Astrocyte (in vitro differentiated cells and primary cell): ENCODE measurements at regions not wholly inside any gene's neighbourhood (a gene's known extent, or its start where the extent isn't known, plus 50 kb on each side); places are given as distances from the start of the nearest gene placed in this dataset.
A peak's percentile ranks its signal among the peaks of the same experiment; 100 is the strongest.

Source experiments
- DNase-seq: peaks from one replicate; pipeline ENCODE4 v3.0.0-alpha.2; 2010; ENCODE audit warnings: low read depth
- FAIRE-seq: peaks from 2 replicates; lab custom pipeline; 2011; peaks lifted over from hg19 to GRCh38; lab: Jason Lieb, UNC
- H2AFZ ChIP-seq: 2 replicates; pipeline ENCODE4 v1.6.0; 2012; ENCODE audit warnings: low read depth, low read length, inconsistent platforms
- H3K27ac ChIP-seq: 2 replicates; pipeline ENCODE4 v1.5.1; 2011; ENCODE audit warnings: low read depth, low read length, inconsistent platforms
- H3K27me3 ChIP-seq: 2 replicates; pipeline ENCODE4 v1.6.0; 2011; ENCODE audit warnings: low read length, inconsistent platforms; ENCODE audit not compliant: insufficient read depth
- H3K36me3 ChIP-seq: 2 replicates; pipeline ENCODE4 v1.5.1; 2011; ENCODE audit warnings: low read length, inconsistent platforms; ENCODE audit not compliant: insufficient read depth
- H3K4me1 ChIP-seq: 2 replicates; pipeline ENCODE4 v1.5.1; 2011; ENCODE audit warnings: low read length, inconsistent platforms; ENCODE audit not compliant: insufficient read depth
- H3K4me2 ChIP-seq: 2 replicates; pipeline ENCODE4 v1.6.0; 2012; ENCODE audit warnings: low read length, inconsistent platforms
- H3K4me3 ChIP-seq: 2 replicates; pipeline ENCODE4 v1.5.1; 2011; ENCODE audit warnings: low read depth, mild to moderate bottlenecking, low read length, inconsistent platforms; ENCODE audit not compliant: insufficient read depth
- H3K79me2 ChIP-seq: 2 replicates; pipeline ENCODE4 v1.6.0; 2012; ENCODE audit warnings: mild to moderate bottlenecking, low read length, inconsistent platforms; ENCODE audit not compliant: insufficient read depth
- H3K9ac ChIP-seq: 2 replicates; pipeline ENCODE4 v1.6.0; 2012; ENCODE audit warnings: mild to moderate bottlenecking, low read length, inconsistent platforms
- H3K9me3 ChIP-seq: 2 replicates; pipeline ENCODE4 v1.5.1; 2012; ENCODE audit warnings: low read depth, mild to moderate bottlenecking, low read length, inconsistent platforms; ENCODE audit not compliant: insufficient read depth
- H4K20me1 ChIP-seq: 2 replicates; pipeline ENCODE4 v1.6.0; 2012; ENCODE audit warnings: low read length, inconsistent platforms; ENCODE audit not compliant: insufficient read depth
- H3K27ac Mint-ChIP-seq: one replicate; pipeline ENCODE4 v1.8.0; 2021; ENCODE audit warnings: mild to moderate bottlenecking, mixed read lengths; ENCODE audit not compliant: unreplicated experiment
- H3K27me3 Mint-ChIP-seq: one replicate; pipeline ENCODE4 v1.8.0; 2021; ENCODE audit warnings: low read depth, mixed read lengths; ENCODE audit not compliant: unreplicated experiment
- H3K36me3 Mint-ChIP-seq: one replicate; pipeline ENCODE4 v1.8.0; 2021; ENCODE audit warnings: low read depth, mixed read lengths; ENCODE audit not compliant: unreplicated experiment
- H3K4me1 Mint-ChIP-seq: one replicate; pipeline ENCODE4 v1.8.0; 2021; ENCODE audit warnings: low read depth, mixed read lengths; ENCODE audit not compliant: unreplicated experiment
- H3K4me3 Mint-ChIP-seq: one replicate; pipeline ENCODE4 v1.8.0; 2021; ENCODE audit warnings: mild to moderate bottlenecking, moderate library complexity, mixed read lengths; ENCODE audit not compliant: unreplicated experiment
- H3K9me3 Mint-ChIP-seq: one replicate; pipeline ENCODE4 v1.8.0; 2021; ENCODE audit warnings: mild to moderate bottlenecking, mixed read lengths; ENCODE audit not compliant: unreplicated experiment
- CTCF ChIP-seq: IDR thresholded peaks from 2 replicates; pipeline ENCODE4 v1.5.1; 2011; ENCODE audit warnings: low read depth, mild to moderate bottlenecking, inconsistent platforms, low read length, moderate library complexity; ENCODE audit not compliant: insufficient read depth
- EZH2 ChIP-seq: IDR thresholded peaks from 2 replicates; pipeline ENCODE4 v1.6.1; 2012; ENCODE audit warnings: mild to moderate bottlenecking, low read length, inconsistent platforms; ENCODE audit not compliant: insufficient read depth

GRCh38 chr4:187135878-187136277 is 412.2 kb upstream of the FAT1 start:
- Mint-ChIP-seq H3K4me1 (peaks cover 5% of the 10 kb centered on the region), H3K27me3 (peaks cover 2% of the 10 kb centered on the region), H3K36me3 (no peaks in the 10 kb centered on the region), H3K27ac (no peak overlapping the region), H3K4me3 (no peak overlapping the region), H3K9me3 (peaks cover 2% of the 10 kb centered on the region)
- no peaks in the 10 kb centered on the region for H3K27me3 ChIP-seq
- FAIRE-seq: no peak
- no peak for TF ChIP-seq CTCF
- H3K79me2 ChIP-seq: no peaks in the 10 kb centered on the region
- H2AFZ ChIP-seq: no peak overlapping the region
- H3K9me3 ChIP-seq: no peaks in the 10 kb centered on the region
- DNase-seq: no peak
- no peak overlapping the region for H3K27ac ChIP-seq
- no peaks in the 10 kb centered on the region for H4K20me1 ChIP-seq
- no peaks in the 10 kb centered on the region for H3K36me3 ChIP-seq
- H3K9ac ChIP-seq: no peak overlapping the region
- H3K4me2 ChIP-seq: no peak overlapping the region
- no peak overlapping the region for H3K4me3 ChIP-seq
- no peaks in the 10 kb centered on the region for H3K4me1 ChIP-seq

- H3K4me1 Mint-ChIP-seq: peaks cover 7% of the 10 kb centered on the region
- Histone ChIP-seq H3K27me3 (no peaks in the 10 kb centered on the region), H3K9ac (no peak overlapping the region), H2AFZ (no peak overlapping the region), H3K4me3 (no peak overlapping the region), H3K4me1 (peaks cover 4% of the 10 kb centered on the region), H3K27ac (no peak overlapping the region), H3K36me3 (no peaks in the 10 kb centered on the region), H3K4me2 (no peak overlapping the region), H3K79me2 (no peaks in the 10 kb centered on the region), H4K20me1 (no peaks in the 10 kb centered on the region), H3K9me3 (no peaks in the 10 kb centered on the region)
- no peaks in the 10 kb centered on the region for H3K9me3 Mint-ChIP-seq
- FAIRE-seq: no peak
- no peak overlapping the region for H3K27ac Mint-ChIP-seq
- no peaks in the 10 kb centered on the region for H3K36me3 Mint-ChIP-seq
- no peak for TF ChIP-seq EZH2
- TF ChIP-seq CTCF: no peak
- DNase-seq: no peak
- no peak overlapping the region for H3K4me3 Mint-ChIP-seq
- H3K27me3 Mint-ChIP-seq: peaks cover 2% of the 10 kb centered on the region
Measured at GRCh38 chr4:187139141-187139540, 415.5 kb upstream of the FAT1 start.

- DNase-seq (peak; percentile 31), FAIRE-seq (no peak)
- no peak overlapping the region for H2AFZ ChIP-seq
- TF ChIP-seq CTCF (no peak), EZH2 (no peak)
- H3K79me2 ChIP-seq: no peaks in the 10 kb centered on the region
- H3K27me3 ChIP-seq: no peaks in the 10 kb centered on the region
- Mint-ChIP-seq H3K4me1 (peaks cover 6% of the 10 kb centered on the region), H3K27me3 (peaks cover 2% of the 10 kb centered on the region), H3K27ac (no peak overlapping the region), H3K9me3 (no peaks in the 10 kb centered on the region), H3K36me3 (no peaks in the 10 kb centered on the region), H3K4me3 (no peak overlapping the region)
- no peak overlapping the region for H3K9ac ChIP-seq
- H3K36me3 ChIP-seq: no peaks in the 10 kb centered on the region
- no peak overlapping the region for H3K4me3 ChIP-seq
- peaks cover 4% of the 10 kb centered on the region for H3K4me1 ChIP-seq
- no peaks in the 10 kb centered on the region for H4K20me1 ChIP-seq
- no peak overlapping the region for H3K27ac ChIP-seq
- H3K4me2 ChIP-seq: peak overlapping the region; percentile 65
- no peaks in the 10 kb centered on the region for H3K9me3 ChIP-seq
Measured at GRCh38 chr4:187141101-187141500, 417.4 kb upstream of the FAT1 start.
